ENCODE measurements at regions not wholly inside any gene's neighbourhood (a gene's known extent, or its start where the extent isn't known, plus 50 kb on each side); places are given as distances from the start of the nearest gene placed in this dataset.

DNA sequence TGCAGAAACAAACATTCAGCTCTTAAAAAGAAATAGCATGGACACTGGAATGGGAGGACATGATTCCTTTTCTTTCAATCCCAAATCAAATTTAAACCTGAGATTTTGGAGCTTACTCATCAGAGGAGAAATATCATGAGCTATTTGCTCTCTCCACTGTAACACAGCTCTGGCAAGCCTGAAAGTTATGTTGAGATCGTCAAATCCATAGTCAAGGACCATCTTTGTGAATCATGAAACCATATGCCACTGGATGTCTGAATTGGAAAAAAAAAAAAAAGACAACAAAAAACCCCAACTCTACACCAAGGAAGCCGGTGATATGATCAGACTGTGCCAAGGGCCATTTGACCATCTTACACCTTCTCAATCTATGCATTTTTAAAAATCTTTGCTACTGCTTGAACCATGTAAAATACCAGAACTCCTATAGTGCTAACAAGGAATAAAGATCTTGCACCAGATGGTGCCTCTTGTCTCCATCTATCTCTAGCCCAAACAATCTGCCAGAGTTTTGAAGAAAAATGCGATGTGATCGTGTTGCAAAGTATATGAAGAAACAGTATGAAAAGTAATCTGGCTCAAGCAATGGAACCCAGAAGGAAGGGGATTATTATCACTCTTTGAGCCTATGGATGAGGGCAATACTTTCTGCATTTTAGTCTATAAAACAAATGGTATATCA lies 138.1 kb upstream of the MEF2C start:
- Histone ChIP-seq H3K9me3 (ENCODE audit: insufficient read depth, low read length) (no peaks in the 10 kb centered on the region), H3K9me2 (replicated peaks; ENCODE audit: insufficient read depth, low read length) (no peaks in the 10 kb centered on the region), H3K36me3 (ENCODE audit: low read length) (no peaks in the 10 kb centered on the region), H3K27me3 (ENCODE audit: low read length) (no peaks in the 10 kb centered on the region), H3K9ac (ENCODE audit: low read length) (no peak overlapping the region), H2AFZ (ENCODE audit: low read depth, low read length, severe bottlenecking) (no peak overlapping the region), H3F3A (ENCODE audit: insufficient read depth) (no peaks in the 10 kb centered on the region), H3K79me2 (ENCODE audit: insufficient read depth, low read length) (no peaks in the 10 kb centered on the region), H3K4me3 (ENCODE audit: insufficient read depth, low read length, poor library complexity, severe bottlenecking) (no peak overlapping the region), H3K4me2 (ENCODE audit: low read depth, low read length, poor library complexity, severe bottlenecking) (no peak overlapping the region), H4K20me1 (ENCODE audit: low read depth, low read length) (no peaks in the 10 kb centered on the region), H3K27ac (ENCODE audit: low read depth, low read length) (no peak overlapping the region)
- TF ChIP-seq, protein P1, sequence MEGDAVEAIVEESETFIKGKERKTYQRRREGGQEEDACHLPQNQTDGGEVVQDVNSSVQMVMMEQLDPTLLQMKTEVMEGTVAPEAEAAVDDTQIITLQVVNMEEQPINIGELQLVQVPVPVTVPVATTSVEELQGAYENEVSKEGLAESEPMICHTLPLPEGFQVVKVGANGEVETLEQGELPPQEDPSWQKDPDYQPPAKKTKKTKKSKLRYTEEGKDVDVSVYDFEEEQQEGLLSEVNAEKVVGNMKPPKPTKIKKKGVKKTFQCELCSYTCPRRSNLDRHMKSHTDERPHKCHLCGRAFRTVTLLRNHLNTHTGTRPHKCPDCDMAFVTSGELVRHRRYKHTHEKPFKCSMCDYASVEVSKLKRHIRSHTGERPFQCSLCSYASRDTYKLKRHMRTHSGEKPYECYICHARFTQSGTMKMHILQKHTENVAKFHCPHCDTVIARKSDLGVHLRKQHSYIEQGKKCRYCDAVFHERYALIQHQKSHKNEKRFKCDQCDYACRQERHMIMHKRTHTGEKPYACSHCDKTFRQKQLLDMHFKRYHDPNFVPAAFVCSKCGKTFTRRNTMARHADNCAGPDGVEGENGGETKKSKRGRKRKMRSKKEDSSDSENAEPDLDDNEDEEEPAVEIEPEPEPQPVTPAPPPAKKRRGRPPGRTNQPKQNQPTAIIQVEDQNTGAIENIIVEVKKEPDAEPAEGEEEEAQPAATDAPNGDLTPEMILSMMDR (IDR thresholded peaks at IDR 0.05; ENCODE audit: insufficient read depth, low read length, poor library complexity, severe bottlenecking), result no peak
- no peak for TF ChIP-seq EZH2phosphoT487 (conservative IDR thresholded peaks at IDR 0.05; ENCODE audit: low read length)

DNA sequence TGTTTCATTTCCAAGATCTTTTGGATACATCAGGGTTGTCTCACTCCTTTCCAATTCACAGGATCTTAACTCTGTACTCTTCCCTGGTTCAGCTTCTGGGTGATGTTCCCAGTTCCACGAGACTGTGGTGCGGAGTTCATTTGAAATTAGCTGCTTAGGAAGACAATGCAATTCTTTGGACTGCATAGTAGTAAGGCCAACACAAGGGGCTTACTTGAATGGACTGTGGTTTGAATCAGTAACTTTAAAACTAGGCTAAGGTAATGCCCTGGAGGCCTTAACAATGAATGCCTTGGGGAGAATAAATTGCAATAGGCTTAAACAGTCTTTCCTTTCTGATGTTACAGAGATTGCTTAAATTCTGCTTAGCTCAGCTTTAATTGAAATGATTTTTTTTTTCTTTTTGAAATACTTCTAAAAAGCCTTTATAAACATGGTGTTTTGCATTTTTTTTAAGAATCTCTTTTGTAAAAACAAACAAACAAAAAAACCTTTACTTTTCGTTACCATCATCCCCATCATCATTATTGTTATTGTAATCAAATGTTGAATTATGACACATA lies 133.8 kb upstream of the MEF2C start:
- Histone ChIP-seq H3K36me3 (ENCODE audit: low read length) (no peaks in the 10 kb centered on the region), H3K9me2 (replicated peaks; ENCODE audit: insufficient read depth, low read length) (no peaks in the 10 kb centered on the region), H3K79me2 (ENCODE audit: insufficient read depth, low read length) (no peaks in the 10 kb centered on the region), H4K20me1 (ENCODE audit: low read depth, low read length) (no peaks in the 10 kb centered on the region), H3K4me2 (ENCODE audit: low read depth, low read length, poor library complexity, severe bottlenecking) (no peak overlapping the region), H2AFZ (ENCODE audit: low read depth, low read length, severe bottlenecking) (no peak overlapping the region), H3K4me3 (ENCODE audit: insufficient read depth, low read length, poor library complexity, severe bottlenecking) (no peak overlapping the region), H3K9ac (ENCODE audit: low read length) (no peak overlapping the region), H3K27ac (ENCODE audit: low read depth, low read length) (no peak overlapping the region), H3K27me3 (ENCODE audit: low read length) (no peaks in the 10 kb centered on the region), H3K9me3 (ENCODE audit: insufficient read depth, low read length) (no peaks in the 10 kb centered on the region), H3F3A (ENCODE audit: insufficient read depth) (no peaks in the 10 kb centered on the region)
- no peak for TF ChIP-seq EZH2phosphoT487 (conservative IDR thresholded peaks at IDR 0.05; ENCODE audit: low read length)
- TF ChIP-seq, protein P1 (IDR thresholded peaks at IDR 0.05; ENCODE audit: insufficient read depth, low read length, poor library complexity, severe bottlenecking), result no peak

DNA sequence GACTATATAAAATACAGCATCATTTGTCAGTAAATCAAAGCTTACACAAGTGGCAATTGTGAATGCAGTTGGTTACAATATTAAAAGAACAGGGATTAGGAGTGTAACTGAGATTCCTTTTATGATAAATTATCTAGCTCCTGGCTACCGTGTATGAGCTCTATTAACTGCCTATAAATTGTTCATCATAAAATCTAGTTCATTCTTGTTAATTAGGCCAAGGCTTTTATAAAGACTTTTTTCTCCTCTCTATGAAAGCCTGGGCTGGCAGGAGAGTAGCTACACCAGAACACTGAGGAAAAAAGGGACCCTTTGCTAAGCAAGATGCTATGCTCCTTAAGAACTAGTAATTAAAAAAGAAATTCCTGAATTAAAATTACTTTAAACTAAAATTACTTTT lies 132.4 kb upstream of the MEF2C start:
- H3K9me3 ChIP-seq (ENCODE audit: insufficient read depth, low read length), result no peaks in the 10 kb centered on the region

More for the DNA sequence above, 132.4 kb upstream of the MEF2C start:
- Histone ChIP-seq H3K4me2 (ENCODE audit: low read depth, low read length, poor library complexity, severe bottlenecking) (no peak overlapping the region), H3K36me3 (ENCODE audit: low read length) (no peaks in the 10 kb centered on the region), H2AFZ (ENCODE audit: low read depth, low read length, severe bottlenecking) (no peak overlapping the region), H4K20me1 (ENCODE audit: low read depth, low read length) (no peaks in the 10 kb centered on the region), H3F3A (ENCODE audit: insufficient read depth) (no peaks in the 10 kb centered on the region), H3K27me3 (ENCODE audit: low read length) (no peaks in the 10 kb centered on the region), H3K79me2 (ENCODE audit: insufficient read depth, low read length) (no peaks in the 10 kb centered on the region), H3K9me2 (replicated peaks; ENCODE audit: insufficient read depth, low read length) (no peaks in the 10 kb centered on the region), H3K27ac (ENCODE audit: low read depth, low read length) (no peak overlapping the region), H3K9ac (ENCODE audit: low read length) (no peak overlapping the region), H3K4me3 (ENCODE audit: insufficient read depth, low read length, poor library complexity, severe bottlenecking) (no peak overlapping the region)
- TF ChIP-seq, protein P1 (IDR thresholded peaks at IDR 0.05; ENCODE audit: insufficient read depth, low read length, poor library complexity, severe bottlenecking), result no peak
- TF ChIP-seq EZH2phosphoT487 (conservative IDR thresholded peaks at IDR 0.05; ENCODE audit: low read length), result no peak

All from SU-DHL-6 (cell line).